ENCODE measurements at regions not wholly inside any gene's neighbourhood (a gene's known extent, or its start where the extent isn't known, plus 50 kb on each side); places are given as distances from the start of the nearest gene placed in this dataset.

- intact Hi-C loops (cut with DNase I) = no loop called here
- H3K27me3 ChIP-seq (ENCODE audit: control insufficient read depth in 1 of 2, insufficient read depth in 2 of 2, low read length in 1 of 2) = no peaks in the 10 kb centered on the region
These were observed 416.1 kb downstream of the TAF11L14 start for GRCh38 chr5:18050345-18050744.

GRCh38 chr5:18050776-18051175 lies 416.5 kb downstream of the TAF11L14 start:
- Histone ChIP-seq H3K27ac (ENCODE audit: low read depth in 1 of 2, low read length in 2 of 2) (no peak overlapping the region), H3K36me3 (ENCODE audit: control insufficient read depth in 1 of 2, insufficient read depth in 2 of 2, low read length in 1 of 2) (no peaks in the 10 kb centered on the region), H3K27me3 (ENCODE audit: control insufficient read depth in 1 of 2, insufficient read depth in 2 of 2, low read length in 1 of 2) (no peaks in the 10 kb centered on the region), H3K4me1 (ENCODE audit: control insufficient read depth in 1 of 2, insufficient read depth in 2 of 2, low read length in 2 of 2) (no peaks in the 10 kb centered on the region), H3K4me3 (ENCODE audit: low read length in 2 of 2) (no peak overlapping the region), H3K9me3 (ENCODE audit: control insufficient read depth, low read length) (no peaks in the 10 kb centered on the region)
- WGBS, 2 donors = 48 to 54% methylated on average over 4 of the region's 4 CpGs
- no peak for ATAC-seq (ENCODE audit: low FRiP score)
- no peak for DNase-seq
- intact Hi-C loops (cut with DNase I) = no loop called here

More at GRCh38 chr5:18050345-18050744, 416.1 kb downstream of the TAF11L14 start:
- ATAC-seq (ENCODE audit: low FRiP score) = no peak
- Histone ChIP-seq H3K4me3 (ENCODE audit: low read length in 2 of 2) (no peak overlapping the region), H3K36me3 (ENCODE audit: control insufficient read depth in 1 of 2, insufficient read depth in 2 of 2, low read length in 1 of 2) (no peaks in the 10 kb centered on the region), H3K27ac (ENCODE audit: low read depth in 1 of 2, low read length in 2 of 2) (no peak overlapping the region), H3K4me1 (ENCODE audit: control insufficient read depth in 1 of 2, insufficient read depth in 2 of 2, low read length in 2 of 2) (no peaks in the 10 kb centered on the region), H3K9me3 (ENCODE audit: control insufficient read depth, low read length) (no peaks in the 10 kb centered on the region)
- DNase-seq = no peak
- 69 to 70% methylated on average over 1 of the region's 1 CpG for WGBS, 2 donors

- Histone ChIP-seq H3K27me3 (ENCODE audit: control insufficient read depth in 1 of 2, insufficient read depth in 2 of 2, low read length in 1 of 2) (no peaks in the 10 kb centered on the region), H3K4me1 (ENCODE audit: control insufficient read depth in 1 of 2, insufficient read depth in 2 of 2, low read length in 2 of 2) (no peaks in the 10 kb centered on the region), H3K4me3 (ENCODE audit: low read length in 2 of 2) (no peak overlapping the region), H3K36me3 (ENCODE audit: control insufficient read depth in 1 of 2, insufficient read depth in 2 of 2, low read length in 1 of 2) (no peaks in the 10 kb centered on the region), H3K27ac (ENCODE audit: low read depth in 1 of 2, low read length in 2 of 2) (no peak overlapping the region), H3K9me3 (ENCODE audit: control insufficient read depth, low read length) (no peaks in the 10 kb centered on the region)
- intact Hi-C loops (cut with DNase I) = no loop called here
- no peak for DNase-seq
- WGBS, 2 donors = 27 to 32% methylated on average over 1 of the region's 1 CpG
- ATAC-seq (ENCODE audit: low FRiP score) = no peak
These were observed 417.7 kb downstream of the TAF11L14 start for GRCh38 chr5:18051953-18052352.

- no peak overlapping the region for H3K27ac ChIP-seq (ENCODE audit: low read depth in 1 of 2, low read length in 2 of 2)
- no peaks in the 10 kb centered on the region for H3K4me1 ChIP-seq (ENCODE audit: control insufficient read depth in 1 of 2, insufficient read depth in 2 of 2, low read length in 2 of 2)
- no peaks in the 10 kb centered on the region for H3K9me3 ChIP-seq (ENCODE audit: control insufficient read depth, low read length)
- H3K27me3 ChIP-seq (ENCODE audit: control insufficient read depth in 1 of 2, insufficient read depth in 2 of 2, low read length in 1 of 2) = no peaks in the 10 kb centered on the region
- ATAC-seq (ENCODE audit: low FRiP score) (no peak), DNase-seq (no peak)
- H3K36me3 ChIP-seq (ENCODE audit: control insufficient read depth in 1 of 2, insufficient read depth in 2 of 2, low read length in 1 of 2) = no peaks in the 10 kb centered on the region
- H3K4me3 ChIP-seq (ENCODE audit: low read length in 2 of 2) = no peak overlapping the region
- 75 to 76% methylated on average over 3 of the region's 3 CpGs for WGBS, 2 donors
- intact Hi-C loops (cut with DNase I) = no loop called here
These were observed 418.3 kb downstream of the TAF11L14 start for GRCh38 chr5:18052569-18052968.

- no peak overlapping the region for H3K4me3 ChIP-seq (ENCODE audit: low read length in 2 of 2)
- intact Hi-C loops (cut with DNase I) = loop anchor here in 1 of 2 donors (2.0 kb wide), 1 partner anchor 43 kb away; no protein-coding TSS in a partner anchor
- no peak for ATAC-seq (ENCODE audit: low FRiP score)
- DNase-seq = no peak
- H3K27me3 ChIP-seq (ENCODE audit: control insufficient read depth in 1 of 2, insufficient read depth in 2 of 2, low read length in 1 of 2) = no peaks in the 10 kb centered on the region
- no peaks in the 10 kb centered on the region for H3K36me3 ChIP-seq (ENCODE audit: control insufficient read depth in 1 of 2, insufficient read depth in 2 of 2, low read length in 1 of 2)
- no peak overlapping the region for H3K27ac ChIP-seq (ENCODE audit: low read depth in 1 of 2, low read length in 2 of 2)
- peaks cover under 1% of the 10 kb centered on the region for H3K9me3 ChIP-seq (ENCODE audit: control insufficient read depth, low read length)
- H3K4me1 ChIP-seq (ENCODE audit: control insufficient read depth in 1 of 2, insufficient read depth in 2 of 2, low read length in 2 of 2) = no peaks in the 10 kb centered on the region
- WGBS, 2 donors = 70 to 71% methylated on average over 3 of the region's 3 CpGs
These were observed 423.5 kb downstream of the TAF11L14 start for GRCh38 chr5:18057725-18058124.

- ATAC-seq (ENCODE audit: low FRiP score) = no peak
- DNase-seq = no peak
- Histone ChIP-seq H3K27me3 (ENCODE audit: control insufficient read depth in 1 of 2, insufficient read depth in 2 of 2, low read length in 1 of 2) (no peaks in the 10 kb centered on the region), H3K27ac (ENCODE audit: low read depth in 1 of 2, low read length in 2 of 2) (no peak overlapping the region), H3K4me1 (ENCODE audit: control insufficient read depth in 1 of 2, insufficient read depth in 2 of 2, low read length in 2 of 2) (no peaks in the 10 kb centered on the region), H3K4me3 (ENCODE audit: low read length in 2 of 2) (no peak overlapping the region), H3K9me3 (ENCODE audit: control insufficient read depth, low read length) (peaks cover 2% of the 10 kb centered on the region), H3K36me3 (ENCODE audit: control insufficient read depth in 1 of 2, insufficient read depth in 2 of 2, low read length in 1 of 2) (no peaks in the 10 kb centered on the region)
- 62 to 68% methylated on average over 2 of the region's 2 CpGs for WGBS, 2 donors
- intact Hi-C loops (cut with DNase I) = no loop called here
These were observed 433.4 kb downstream of the TAF11L14 start for GRCh38 chr5:18067615-18068014.

GRCh38 chr5:18068826-18069225 lies 434.6 kb downstream of the TAF11L14 start:
- Histone ChIP-seq H3K9me3 (ENCODE audit: control insufficient read depth, low read length) (no peaks in the 10 kb centered on the region), H3K27me3 (ENCODE audit: control insufficient read depth in 1 of 2, insufficient read depth in 2 of 2, low read length in 1 of 2) (no peaks in the 10 kb centered on the region), H3K27ac (ENCODE audit: low read depth in 1 of 2, low read length in 2 of 2) (no peak overlapping the region), H3K4me3 (ENCODE audit: low read length in 2 of 2) (no peak overlapping the region), H3K36me3 (ENCODE audit: control insufficient read depth in 1 of 2, insufficient read depth in 2 of 2, low read length in 1 of 2) (no peaks in the 10 kb centered on the region), H3K4me1 (ENCODE audit: control insufficient read depth in 1 of 2, insufficient read depth in 2 of 2, low read length in 2 of 2) (no peaks in the 10 kb centered on the region)
- DNase-seq (no peak), ATAC-seq (ENCODE audit: low FRiP score) (no peak)
- intact Hi-C loops (cut with DNase I) = no loop called here
- WGBS, 2 donors = 82 to 87% methylated on average over 5 of the region's 5 CpGs

- 82 to 87% methylated on average over 2 of the region's 2 CpGs for WGBS, 2 donors
These were observed 435.5 kb downstream of the TAF11L14 start for GRCh38 chr5:18069790-18070189.

GRCh38 chr5:18072600-18072999 lies 438.3 kb downstream of the TAF11L14 start:
- DNase-seq (no peak), ATAC-seq (ENCODE audit: low FRiP score) (no peak)
- intact Hi-C loops (cut with DNase I) = no loop called here
- H3K27me3 ChIP-seq (ENCODE audit: control insufficient read depth in 1 of 2, insufficient read depth in 2 of 2, low read length in 1 of 2) = no peaks in the 10 kb centered on the region
- H3K36me3 ChIP-seq (ENCODE audit: control insufficient read depth in 1 of 2, insufficient read depth in 2 of 2, low read length in 1 of 2) = no peaks in the 10 kb centered on the region
- WGBS, 2 donors = 79 to 81% methylated on average over 2 of the region's 2 CpGs
- no peak overlapping the region for H3K4me3 ChIP-seq (ENCODE audit: low read length in 2 of 2)
- H3K27ac ChIP-seq (ENCODE audit: low read depth in 1 of 2, low read length in 2 of 2) = no peak overlapping the region
- no peaks in the 10 kb centered on the region for H3K4me1 ChIP-seq (ENCODE audit: control insufficient read depth in 1 of 2, insufficient read depth in 2 of 2, low read length in 2 of 2)
- no peaks in the 10 kb centered on the region for H3K9me3 ChIP-seq (ENCODE audit: control insufficient read depth, low read length)

More at GRCh38 chr5:18069790-18070189, 435.5 kb downstream of the TAF11L14 start:
- H3K4me3 ChIP-seq (ENCODE audit: low read length in 2 of 2) = no peak overlapping the region
- H3K9me3 ChIP-seq (ENCODE audit: control insufficient read depth, low read length) = no peaks in the 10 kb centered on the region
- DNase-seq (no peak), ATAC-seq (ENCODE audit: low FRiP score) (no peak)
- H3K27ac ChIP-seq (ENCODE audit: low read depth in 1 of 2, low read length in 2 of 2) = no peak overlapping the region
- H3K36me3 ChIP-seq (ENCODE audit: control insufficient read depth in 1 of 2, insufficient read depth in 2 of 2, low read length in 1 of 2) = no peaks in the 10 kb centered on the region
- no peaks in the 10 kb centered on the region for H3K27me3 ChIP-seq (ENCODE audit: control insufficient read depth in 1 of 2, insufficient read depth in 2 of 2, low read length in 1 of 2)
- intact Hi-C loops (cut with DNase I) = no loop called here
- H3K4me1 ChIP-seq (ENCODE audit: control insufficient read depth in 1 of 2, insufficient read depth in 2 of 2, low read length in 2 of 2) = no peaks in the 10 kb centered on the region

Data from aorta (tissue), 5 donors.